NCI-H226 (cell line): ENCODE measurements at regions not wholly inside any gene's neighbourhood (a gene's known extent, or its start where the extent isn't known, plus 50 kb on each side); places are given as distances from the start of the nearest gene placed in this dataset.

Source experiments
- DNase-seq: peaks from one replicate; pipeline ENCODE4 v3.0.0-alpha.2; 2015

- DNase-seq = no peak
Observed at GRCh38 chr9:29656641-29657406, 2083.5 kb upstream of the C9orf72 start.

DNA sequence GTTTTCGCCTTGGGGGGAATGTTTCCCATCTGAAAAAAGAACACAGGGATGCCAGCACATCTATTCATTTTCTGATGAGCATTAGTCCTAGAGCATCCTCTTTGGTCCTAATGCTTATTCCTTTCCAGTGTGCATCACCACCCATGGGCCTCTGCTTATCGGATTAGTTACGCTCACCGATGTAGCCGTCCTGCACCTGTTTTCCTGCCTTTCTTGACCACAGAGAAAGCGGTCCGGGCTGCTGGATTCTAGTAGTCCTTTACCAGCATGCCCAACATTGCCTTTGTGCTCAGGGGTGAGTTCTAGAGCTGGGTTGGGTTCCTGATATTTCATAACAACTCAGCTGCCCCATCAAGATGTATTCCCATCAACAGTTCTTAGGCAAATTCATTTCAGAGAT is 2084.5 kb upstream of the C9orf72 start:
- no peak for DNase-seq

GRCh38 chr9:29659014-29659413 is 2085.7 kb upstream of the C9orf72 start:
- DNase-seq = no peak

DNA sequence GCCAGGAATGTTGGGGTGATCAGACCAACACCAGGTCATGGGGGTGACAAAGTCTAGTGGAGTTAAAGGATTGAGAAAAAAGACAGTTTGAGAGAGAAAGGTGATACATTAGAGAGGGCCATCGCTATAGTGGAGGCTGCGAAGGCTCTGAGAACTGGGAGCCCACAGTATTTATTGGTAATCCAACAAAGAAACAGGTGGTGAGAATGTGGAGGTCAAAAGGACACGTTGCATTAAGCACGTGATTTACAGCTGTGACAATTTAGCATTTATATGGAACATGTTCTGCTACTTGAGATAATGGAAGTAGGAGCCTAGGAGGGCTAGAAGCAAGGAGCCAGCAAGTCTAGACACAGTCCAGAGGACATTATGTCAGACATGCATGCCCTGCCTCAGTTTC is 2086.5 kb upstream of the C9orf72 start:
- DNase-seq = no peak

- DNase-seq = no peak
Observed at GRCh38 chr9:29668732-29669131, 2095.5 kb upstream of the C9orf72 start.

DNA sequence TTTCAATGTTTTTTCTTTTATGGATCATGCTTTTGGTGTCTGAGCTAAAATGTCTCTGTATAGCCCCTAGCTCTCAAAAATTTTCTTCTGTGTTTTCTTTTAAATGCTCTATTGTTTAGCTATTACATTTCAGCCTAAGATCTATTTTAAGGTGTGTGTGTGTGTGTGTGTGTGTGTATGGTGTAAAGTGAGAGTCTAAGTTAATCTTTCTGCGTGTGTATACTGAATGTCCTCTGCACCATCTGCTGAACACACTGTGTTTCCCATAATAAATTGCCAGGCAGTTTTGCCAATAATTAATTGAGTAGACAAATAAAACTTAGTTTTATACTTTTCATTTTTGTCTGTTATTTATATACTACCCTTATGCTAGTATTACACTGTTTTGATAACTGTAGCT is 2096.3 kb upstream of the C9orf72 start:
- no peak for DNase-seq

- no peak for DNase-seq
Observed at GRCh38 chr9:29685531-29685930, 2112.2 kb upstream of the C9orf72 start.

- DNase-seq = no peak
Observed at GRCh38 chr9:29691145-29691544, 2117.9 kb upstream of the C9orf72 start.

DNA sequence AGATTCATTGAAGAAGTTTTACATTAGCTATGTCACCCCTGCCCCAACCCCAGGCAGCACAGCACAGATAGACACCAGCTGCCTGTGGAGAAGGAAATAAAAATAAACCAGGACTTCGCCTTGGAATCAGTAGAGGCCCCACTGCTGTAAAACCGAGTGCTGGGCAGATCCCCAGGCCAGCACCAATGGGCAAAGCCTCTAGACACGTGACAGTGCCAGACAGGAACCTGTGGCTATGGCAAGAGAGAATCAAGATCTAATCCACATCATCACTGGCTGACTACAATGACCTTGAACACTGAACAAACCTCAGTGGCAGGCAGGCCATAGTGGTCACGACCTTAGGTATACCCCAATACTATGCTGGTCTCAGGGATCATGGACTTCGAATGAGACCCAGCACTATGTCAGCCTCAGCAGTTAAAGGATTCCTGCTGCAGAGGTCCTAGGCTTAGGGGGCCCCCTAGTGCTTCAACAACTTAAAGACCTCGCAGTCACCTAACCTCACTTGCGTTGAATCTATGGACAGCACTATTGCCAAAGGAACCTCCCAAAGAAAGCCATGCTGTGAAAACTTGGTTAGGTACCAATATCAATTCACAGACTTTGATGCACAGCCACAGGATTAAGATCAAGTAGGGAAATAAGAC is 2118.6 kb upstream of the C9orf72 start:
- no peak for DNase-seq

DNA sequence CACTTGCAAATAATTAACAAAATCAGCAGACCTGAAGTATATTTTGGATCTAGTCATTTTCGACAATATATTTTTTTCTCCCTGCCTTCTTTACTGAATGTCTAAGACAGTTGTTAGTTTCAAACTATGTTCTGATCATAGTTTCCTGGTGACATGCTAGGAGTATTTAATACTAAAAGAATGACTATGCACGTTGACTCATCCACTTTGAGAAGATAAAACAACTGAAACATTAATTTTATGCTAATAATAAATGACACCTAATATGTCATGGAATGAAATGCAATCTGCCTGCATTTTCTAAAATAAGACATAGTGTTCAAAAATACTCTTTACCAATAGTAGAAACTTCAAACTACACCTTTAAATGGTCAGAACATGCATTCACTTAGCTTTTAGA is 2123.7 kb upstream of the C9orf72 start:
- peak; percentile 22 for DNase-seq

DNA sequence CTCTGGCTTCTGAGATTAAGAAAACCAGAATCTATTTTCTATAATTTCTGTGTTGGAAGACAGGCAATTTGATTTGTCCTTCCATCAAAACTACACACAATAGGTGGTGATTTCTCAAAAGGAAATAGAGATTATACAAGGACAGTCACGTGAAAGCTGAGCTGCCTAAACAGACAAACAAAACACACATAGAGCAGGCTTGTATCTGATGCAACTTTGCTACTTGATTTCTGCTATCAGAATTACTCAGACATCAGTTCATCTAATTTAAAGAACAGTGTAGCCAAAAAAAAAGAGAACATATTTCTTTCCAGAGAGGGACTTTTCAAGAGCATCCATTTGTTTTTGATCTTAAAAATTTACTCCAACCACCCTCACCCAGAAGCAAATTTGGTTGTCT is 2128.3 kb upstream of the C9orf72 start:
- DNase-seq = no peak

- DNase-seq = no peak
Observed at GRCh38 chr9:29701971-29702370, 2128.7 kb upstream of the C9orf72 start.

DNA sequence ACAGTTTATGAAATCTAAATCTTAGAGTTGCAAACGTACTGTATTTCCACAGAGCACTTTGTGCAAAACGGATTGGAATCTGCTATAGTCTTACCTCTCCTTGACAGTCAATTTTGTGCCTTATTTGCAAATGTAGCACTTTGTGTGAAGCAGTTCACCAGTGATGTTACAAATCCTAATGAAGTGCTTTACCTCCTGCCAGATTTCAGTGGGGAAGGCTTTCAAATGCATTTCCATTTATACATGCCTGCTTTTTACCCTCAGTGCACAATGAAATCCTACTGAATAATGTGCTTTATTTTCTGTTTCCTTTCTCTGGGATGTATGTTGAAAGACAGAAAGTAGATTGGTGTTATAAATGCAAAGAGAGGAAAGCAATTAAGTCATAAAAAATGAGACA is 2141.6 kb upstream of the C9orf72 start:
- no peak for DNase-seq

DNA sequence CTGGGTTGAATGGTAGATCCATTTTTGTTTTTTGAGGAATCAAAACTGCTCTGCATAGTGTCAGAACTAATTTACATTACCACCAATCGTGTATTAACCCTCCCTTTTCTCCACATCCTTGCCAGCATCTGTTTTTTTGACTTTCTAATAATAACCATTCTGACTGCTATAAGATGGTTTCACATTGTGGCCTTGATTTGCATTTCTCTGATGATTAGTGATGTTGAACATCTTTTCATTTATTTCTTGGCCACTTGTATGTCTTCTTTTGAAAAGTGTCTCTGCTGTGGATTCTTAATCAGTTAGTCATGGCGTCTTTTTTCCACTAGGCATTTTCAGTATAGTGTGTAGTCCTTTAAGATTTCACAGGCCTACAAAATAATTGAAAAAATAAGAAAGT is 2144.3 kb upstream of the C9orf72 start:
- DNase-seq = no peak

- no peak for DNase-seq
Observed at GRCh38 chr9:29730163-29730562, 2156.9 kb upstream of the C9orf72 start.

DNA sequence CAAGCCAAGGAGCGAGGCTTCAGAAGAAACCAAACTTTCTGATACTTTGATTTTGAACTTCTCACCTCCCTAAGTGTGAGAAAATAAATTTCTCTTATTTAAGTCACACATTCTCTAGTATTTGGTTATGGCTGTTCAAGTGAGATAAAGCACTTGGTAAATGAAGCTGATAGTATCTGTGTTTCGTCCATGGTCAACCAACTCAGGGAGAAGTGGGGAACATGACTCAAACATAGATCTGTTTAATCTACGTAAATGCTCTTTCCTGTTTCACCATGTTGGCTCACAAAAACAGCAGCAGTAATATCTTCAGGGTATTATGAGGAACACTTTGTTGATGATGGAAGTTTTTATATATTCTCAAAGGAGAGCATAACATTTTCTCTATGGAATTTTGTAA is 2167.2 kb upstream of the C9orf72 start:
- DNase-seq = no peak

GRCh38 chr9:29741169-29741568 is 2167.9 kb upstream of the C9orf72 start:
- DNase-seq = no peak

- DNase-seq = peak; percentile 47
Observed at GRCh38 chr9:29750062-29750461, 2176.8 kb upstream of the C9orf72 start.

- no peak for DNase-seq
Observed at GRCh38 chr9:29751226-29751625, 2177.9 kb upstream of the C9orf72 start.

DNA sequence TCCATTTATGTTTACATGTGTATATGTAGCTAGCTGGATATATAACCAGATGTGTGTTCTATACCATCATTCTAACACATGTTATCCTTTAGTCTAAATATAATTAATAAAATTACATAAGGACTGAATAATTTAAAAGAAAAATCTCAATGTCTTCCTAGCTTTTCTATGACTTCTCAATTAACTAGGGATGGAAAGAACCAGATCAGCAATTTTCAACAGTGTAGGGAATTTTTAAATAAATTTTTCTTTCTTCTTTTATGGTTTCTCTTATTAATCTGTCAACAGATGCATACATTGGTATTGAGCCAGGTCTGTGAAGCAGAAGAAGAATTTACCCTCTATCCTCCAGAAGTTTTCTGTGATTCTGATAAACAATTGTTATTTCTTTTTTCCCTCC is 2180.4 kb upstream of the C9orf72 start:
- DNase-seq = no peak

- DNase-seq = no peak
Observed at GRCh38 chr9:29769019-29769418, 2195.7 kb upstream of the C9orf72 start.

GRCh38 chr9:29773676-29774075 is 2200.4 kb upstream of the C9orf72 start:
- no peak for DNase-seq

DNA sequence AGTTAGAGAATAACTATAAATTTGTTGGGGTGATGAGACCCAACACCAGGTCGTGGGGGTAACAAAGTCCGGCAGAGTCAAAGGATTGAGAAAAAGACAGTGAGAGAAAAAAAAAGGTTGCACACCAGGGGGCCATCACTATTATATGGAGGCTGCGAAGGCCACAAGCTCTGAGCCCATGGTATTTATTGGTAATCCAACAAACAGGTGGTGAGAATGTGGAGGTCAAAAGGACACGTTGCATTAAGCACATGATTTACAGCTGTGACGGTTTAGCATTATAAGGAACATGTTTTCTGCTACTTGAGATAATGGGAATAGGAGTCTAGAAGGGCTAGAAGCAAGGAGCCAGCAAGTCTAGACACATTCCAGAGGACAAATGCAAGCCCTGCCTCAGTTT is 2202.2 kb upstream of the C9orf72 start:
- DNase-seq = no peak

DNA sequence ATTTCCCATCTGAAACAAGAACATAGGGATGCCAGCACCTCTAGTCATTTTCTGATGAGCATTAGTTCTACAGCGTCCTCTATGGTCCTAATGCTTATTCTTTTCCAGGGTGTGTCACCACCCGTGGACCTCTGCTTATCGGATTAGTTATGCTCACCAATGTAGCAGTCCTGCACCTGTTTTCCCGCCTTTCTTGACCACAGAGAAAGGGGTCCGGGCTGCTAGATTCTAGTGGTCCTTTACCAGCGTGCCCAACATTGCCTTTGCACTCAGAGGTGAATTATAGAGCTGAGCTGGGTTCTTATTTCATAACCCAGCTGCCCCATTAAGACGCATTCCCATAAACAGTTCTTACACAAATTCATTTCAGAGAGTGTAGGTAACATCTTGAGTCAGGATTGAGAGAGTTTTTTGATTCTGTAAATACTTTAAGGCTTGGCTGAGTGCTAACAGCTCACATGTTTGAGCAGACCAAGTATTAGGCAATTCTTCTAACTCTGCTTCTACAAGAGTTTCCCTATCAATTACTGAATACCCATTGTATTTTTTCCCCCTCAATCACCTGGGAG is 2205.1 kb upstream of the C9orf72 start:
- DNase-seq = no peak

DNA sequence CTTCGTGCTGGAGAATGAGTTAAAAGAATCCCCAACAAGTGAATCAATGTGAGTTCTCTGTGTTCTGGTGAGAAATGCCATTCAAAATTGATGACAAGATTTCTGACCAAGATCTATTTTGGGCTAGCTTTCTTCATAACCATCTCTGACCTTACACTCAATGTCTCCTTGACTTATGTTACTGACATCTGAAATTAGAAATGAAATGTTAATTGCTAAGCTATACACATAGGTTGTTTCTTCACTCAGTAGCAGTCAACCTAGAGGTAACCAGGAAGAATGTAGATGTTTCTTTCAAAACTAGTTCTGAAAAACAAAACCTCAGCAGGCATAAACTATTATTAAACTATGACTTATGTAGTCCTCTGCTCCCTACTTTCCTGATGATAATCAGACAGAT is 2220.7 kb upstream of the C9orf72 start:
- DNase-seq = no peak
